ENCODE measurements at regions not wholly inside any gene's neighbourhood (a gene's known extent, or its start where the extent isn't known, plus 50 kb on each side); places are given as distances from the start of the nearest gene placed in this dataset.

GRCh38 chr11:86738568-86738967 is 61.8 kb upstream of the PRSS23 start (continued):
- TF ChIP-seq POLR2AphosphoS5 (IDR thresholded peaks at IDR 0.05; ENCODE audit: control insufficient read depth, insufficient read depth, low read depth, low read length) (no peak), ZKSCAN8 (CRISPR knock-in tag; IDR thresholded peaks at IDR 0.05) (no peak), LARP7 (IDR thresholded peaks at IDR 0.05) (no peak), PHB (CRISPR knock-in tag; IDR thresholded peaks at IDR 0.05) (no peak), MLX (CRISPR knock-in tag; conservative IDR thresholded peaks at IDR 0.05) (no peak), ZC3H4 (CRISPR knock-in tag; IDR thresholded peaks at IDR 0.05; ENCODE audit: borderline replicate concordance) (no peak), CGGBP1 (CRISPR knock-in tag; IDR thresholded peaks at IDR 0.05) (no peak), U2AF1 (optimal IDR thresholded peaks at IDR 0.05; ENCODE audit: low read depth, low read length) (no peak), PBX2 (CRISPR knock-in tag; IDR thresholded peaks at IDR 0.05; ENCODE audit: low read depth) (no peak), PBX2 (tag; conservative IDR thresholded peaks at IDR 0.05; ENCODE audit: low read depth) (no peak), CUX1 (CRISPR knock-in tag; IDR thresholded peaks at IDR 0.05) (no peak), NFE2 (IDR thresholded peaks at IDR 0.05; ENCODE audit: low read depth) (peak; percentile 89), KAT8 (IDR thresholded peaks at IDR 0.05; ENCODE audit: low read depth) (no peak), SRSF7 (optimal IDR thresholded peaks at IDR 0.05; ENCODE audit: low read depth, low read length) (no peak), MBD1 (CRISPR knock-in tag; IDR thresholded peaks at IDR 0.05) (no peak)

Data from K562 (cell line).